Esophagus (tissue), 2 donors: ENCODE measurements at regions not wholly inside any gene's neighbourhood (a gene's known extent, or its start where the extent isn't known, plus 50 kb on each side); places are given as distances from the start of the nearest gene placed in this dataset.
A peak's percentile ranks its signal among the peaks of the same experiment; 100 is the strongest.

Experiments used
- H3K27ac ChIP-seq, 2 donors: one replicate each; pipeline ENCODE4 v1.5.1; 2013; ENCODE audit warnings: low read depth in 2 of 2, mild to moderate bottlenecking in 2 of 2, inconsistent platforms in 1 of 2, low read length in 1 of 2, moderate library complexity in 1 of 2
- H3K27me3 ChIP-seq, 2 donors: one replicate each; pipeline ENCODE4 v1.6.1; 2013; ENCODE audit warnings: low read length in 2 of 2, control low read depth in 1 of 2, mild to moderate bottlenecking in 1 of 2; ENCODE audit not compliant: insufficient read depth in 2 of 2, control insufficient read depth in 1 of 2
- H3K36me3 ChIP-seq, 2 donors: one replicate each; pipeline ENCODE4 v1.6.1; 2013; ENCODE audit warnings: low read length in 1 of 2; ENCODE audit not compliant: control insufficient read depth in 2 of 2, insufficient read depth in 2 of 2
- H3K4me1 ChIP-seq, 2 donors: one replicate each; pipeline ENCODE4 v1.6.1; 2013; ENCODE audit warnings: low read length in 1 of 2; ENCODE audit not compliant: control insufficient read depth in 2 of 2, insufficient read depth in 2 of 2
- H3K4me3 ChIP-seq, 2 donors: one replicate each; pipeline ENCODE4 v1.5.1; 2013; ENCODE audit warnings: low read length in 2 of 2, mild to moderate bottlenecking in 2 of 2, low read depth in 1 of 2, moderate library complexity in 1 of 2
- H3K9me3 ChIP-seq, 2 donors: one replicate each; pipeline ENCODE4 v1.6.1; 2013; ENCODE audit warnings: mild to moderate bottlenecking in 2 of 2, low read depth in 1 of 2, low read length in 1 of 2, moderate library complexity in 1 of 2; ENCODE audit not compliant: control insufficient read depth in 2 of 2, insufficient read depth in 1 of 2
- WGBS, 2 donors: extraction: QIAGEN DNeasy Blood & Tissue Kit; methylation state at CpG; one replicate each; pipeline ENCODE4 v1.1.7; 2013; 5-methylcytosine and 5-hydroxymethylcytosine counted together
- donor health status: healthy with polysubstance abuse.
- donor health status: Bipolar disorder and iron deficiency.

DNA sequence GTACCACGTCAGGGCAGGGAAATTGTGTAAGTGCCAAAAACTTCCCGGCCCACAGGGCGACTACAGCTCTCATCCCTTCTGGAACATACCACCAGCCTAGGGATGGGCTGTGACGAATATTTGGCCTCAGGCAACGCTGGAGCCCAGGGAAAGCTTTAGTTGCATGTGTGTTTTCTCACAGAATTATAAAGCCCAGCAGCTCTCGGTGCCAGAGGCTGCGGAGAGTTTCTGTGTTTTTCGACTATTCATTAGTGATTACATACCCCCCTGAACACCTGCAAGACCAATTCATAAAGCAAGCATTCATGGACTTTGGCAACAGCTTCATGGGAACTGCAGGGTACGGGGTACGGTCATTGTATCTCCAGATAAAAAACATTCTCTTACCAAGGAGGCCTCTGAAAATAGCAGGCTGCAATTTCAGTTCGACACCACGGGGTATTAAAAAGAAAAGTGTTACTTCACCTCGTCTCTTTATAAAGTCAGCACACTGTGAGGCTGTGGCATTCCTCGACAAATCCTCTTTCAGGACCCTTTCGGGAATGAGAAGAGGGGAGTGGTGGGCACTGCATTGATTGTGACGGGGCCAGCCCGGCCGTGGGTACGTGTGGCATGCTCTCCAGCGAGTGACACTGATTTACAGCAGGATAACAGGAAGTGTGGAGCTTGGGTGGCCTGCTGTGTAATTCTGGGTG lies 243.6 kb upstream of the SORL1-AS1 start:
- no peaks in the 10 kb centered on the region for H3K36me3 ChIP-seq
- peak overlapping the region in 1 of 2 donors; percentile 52 for H3K27ac ChIP-seq
- H3K4me1 ChIP-seq, result no peaks in the 10 kb centered on the region
- WGBS, 2 donors, result 40 to 52% methylated on average over 20 of the region's 20 CpGs
- no peak overlapping the region for H3K4me3 ChIP-seq
- H3K27me3 ChIP-seq, result no peaks in the 10 kb centered on the region
- no peaks in the 10 kb centered on the region for H3K9me3 ChIP-seq

DNA sequence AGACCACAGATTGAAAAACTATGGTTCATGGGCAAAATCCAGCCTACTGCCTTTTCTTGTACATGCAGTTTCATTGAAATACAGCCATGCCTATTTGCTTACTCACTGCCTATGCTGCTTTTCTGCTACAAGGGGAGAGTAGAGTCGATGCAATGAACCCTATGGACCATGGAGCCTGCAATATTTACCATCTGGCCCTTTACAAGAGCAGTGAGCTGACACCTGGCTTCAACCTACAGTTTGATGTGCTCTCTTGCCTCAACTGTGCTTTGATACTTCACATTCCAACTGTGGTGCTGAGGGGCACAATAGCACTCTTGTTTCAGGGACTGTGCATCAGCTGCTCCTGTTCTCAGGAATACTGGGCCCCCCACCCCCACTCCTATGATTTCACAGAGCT lies 239.5 kb upstream of the SORL1-AS1 start:
- H3K9me3 ChIP-seq, result no peaks in the 10 kb centered on the region
- WGBS, 2 donors, result 57 to 70% methylated on average over 1 of the region's 1 CpG
- H3K36me3 ChIP-seq, result no peaks in the 10 kb centered on the region
- H3K27ac ChIP-seq, result no peak overlapping the region
- no peaks in the 10 kb centered on the region for H3K4me1 ChIP-seq
- no peaks in the 10 kb centered on the region for H3K27me3 ChIP-seq
- no peak overlapping the region for H3K4me3 ChIP-seq

DNA sequence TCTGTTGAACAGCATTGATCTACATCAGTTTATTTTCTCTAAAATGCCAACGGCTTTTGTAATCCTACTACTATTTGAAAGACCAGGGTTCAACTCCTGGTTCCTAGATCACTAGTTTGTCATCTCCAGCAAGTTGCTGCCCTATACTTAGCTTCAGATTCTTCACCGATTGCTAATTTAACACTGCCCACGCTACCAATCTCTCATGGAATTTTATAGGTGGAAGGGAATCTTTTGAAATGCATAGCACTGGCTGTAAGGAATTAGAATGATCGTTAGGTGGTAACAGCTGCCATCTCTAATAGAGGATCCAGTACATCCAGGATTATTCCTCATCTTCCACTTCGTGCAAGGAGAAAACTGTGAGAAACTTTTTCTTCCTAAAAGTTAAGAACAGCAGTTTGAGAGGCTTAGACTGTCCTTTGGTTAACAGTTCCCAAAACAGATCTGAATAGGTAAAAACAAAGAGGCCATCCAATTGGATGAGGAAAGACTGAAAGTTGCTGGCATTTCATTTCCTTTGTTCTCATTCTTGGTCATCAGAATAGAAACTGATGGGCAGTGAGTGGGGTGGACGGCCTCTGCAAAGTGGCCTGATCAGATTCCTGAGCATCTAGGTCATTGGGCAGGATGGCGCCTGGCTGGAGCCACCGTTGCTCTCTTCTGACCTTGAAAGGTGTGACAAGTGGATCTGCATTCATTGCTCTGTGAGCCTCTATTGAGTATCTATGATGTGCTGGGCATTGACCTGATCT lies 236.3 kb upstream of the SORL1-AS1 start:
- 78 to 83% methylated on average over 8 of the region's 8 CpGs for WGBS, 2 donors
- Histone ChIP-seq H3K4me3 (no peak overlapping the region), H3K27ac (no peak overlapping the region), H3K36me3 (no peaks in the 10 kb centered on the region), H3K4me1 (no peaks in the 10 kb centered on the region), H3K27me3 (peaks cover 0 to 2% of the 10 kb centered on the region in 2 donors), H3K9me3 (no peaks in the 10 kb centered on the region)

DNA sequence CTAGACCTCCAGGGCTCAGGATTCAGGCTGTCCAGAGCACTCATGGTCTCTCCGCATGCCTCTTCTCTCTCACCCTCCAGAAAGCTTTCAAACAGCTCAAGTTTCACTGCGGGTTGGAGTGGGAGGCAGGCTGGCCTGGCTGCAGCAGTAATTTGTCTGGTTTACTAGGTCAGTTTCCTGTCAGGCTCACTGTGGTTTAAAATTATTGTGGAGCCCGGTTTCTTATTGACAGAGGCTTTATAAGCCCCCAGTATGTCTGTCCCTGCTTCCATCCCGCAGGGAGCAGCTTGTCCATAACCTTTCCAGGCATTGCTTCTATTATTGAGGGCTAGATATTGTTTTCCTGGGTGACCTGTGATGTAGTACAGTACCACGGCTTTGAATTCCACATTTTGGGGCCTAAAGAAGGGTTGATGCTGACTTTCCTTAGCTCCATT lies 235.3 kb upstream of the SORL1-AS1 start:
- Histone ChIP-seq H3K27ac (no peak overlapping the region), H3K36me3 (no peaks in the 10 kb centered on the region), H3K9me3 (no peaks in the 10 kb centered on the region), H3K4me3 (no peak overlapping the region), H3K4me1 (no peaks in the 10 kb centered on the region), H3K27me3 (peaks cover 0 to 2% of the 10 kb centered on the region in 2 donors)
- 37 to 47% methylated on average over 5 of the region's 5 CpGs for WGBS, 2 donors

DNA sequence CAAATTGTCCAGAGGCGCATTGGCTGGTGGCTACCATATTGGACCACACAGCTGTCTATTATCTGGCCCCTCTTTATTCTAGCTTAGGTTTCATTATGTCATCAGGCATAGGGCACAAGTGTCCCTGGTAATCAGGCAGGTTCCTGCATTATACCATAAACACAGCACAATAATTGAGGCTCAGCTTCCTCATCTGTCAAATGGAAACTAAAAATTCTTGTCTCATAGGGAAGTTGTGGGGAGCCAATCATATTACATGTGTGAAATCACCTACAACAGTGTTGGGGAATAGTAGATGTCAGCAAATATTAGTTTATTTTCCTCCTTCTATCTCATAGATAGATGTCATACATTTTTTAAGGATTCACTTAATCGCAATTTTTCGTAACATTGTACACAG lies 231.0 kb upstream of the SORL1-AS1 start:
- H3K4me3 ChIP-seq, result no peak overlapping the region
- H3K27ac ChIP-seq, result no peak overlapping the region
- H3K36me3 ChIP-seq, result no peaks in the 10 kb centered on the region
- H3K4me1 ChIP-seq, result no peaks in the 10 kb centered on the region
- WGBS, 2 donors, result 95 to 99% methylated on average over 3 of the region's 3 CpGs
- H3K27me3 ChIP-seq, result peaks cover 0 to 2% of the 10 kb centered on the region in 2 donors
- no peaks in the 10 kb centered on the region for H3K9me3 ChIP-seq
